GM12873 (cell line): ENCODE measurements at regions not wholly inside any gene's neighbourhood (a gene's known extent, or its start where the extent isn't known, plus 50 kb on each side); places are given as distances from the start of the nearest gene placed in this dataset.

Experiments
- CTCF ChIP-seq: IDR thresholded peaks from 2 replicates; pipeline ENCODE4 v1.5.1; 2012; ENCODE audit warnings: low read depth, mild to moderate bottlenecking, moderate library complexity, low read length, control low read depth; ENCODE audit not compliant: insufficient read depth; ENCODE audit errors: missing control alignments

- no peak for TF ChIP-seq CTCF
Observed at GRCh38 chr6:12609751-12610150, 106.8 kb upstream of the PHACTR1 start.

GRCh38 chr6:12610862-12611261 lies 105.7 kb upstream of the PHACTR1 start:
- no peak for TF ChIP-seq CTCF

GRCh38 chr6:12613811-12614210 lies 102.8 kb upstream of the PHACTR1 start:
- TF ChIP-seq CTCF: no peak

- no peak for TF ChIP-seq CTCF
Observed at GRCh38 chr6:12614456-12614855, 102.1 kb upstream of the PHACTR1 start.

GRCh38 chr6:12618296-12618695 lies 98.3 kb upstream of the PHACTR1 start:
- TF ChIP-seq CTCF: no peak

- TF ChIP-seq CTCF: no peak
Observed at GRCh38 chr6:12621754-12622153, 94.8 kb upstream of the PHACTR1 start.

GRCh38 chr6:12622566-12622965 lies 94.0 kb upstream of the PHACTR1 start:
- no peak for TF ChIP-seq CTCF
